GM12873 (cell line): ENCODE measurements at regions not wholly inside any gene's neighbourhood (a gene's known extent, or its start where the extent isn't known, plus 50 kb on each side); places are given as distances from the start of the nearest gene placed in this dataset.

Experiments
- CTCF ChIP-seq: IDR thresholded peaks from 2 replicates; pipeline ENCODE4 v1.5.1; 2012; ENCODE audit warnings: low read depth, mild to moderate bottlenecking, moderate library complexity, low read length, control low read depth; ENCODE audit not compliant: insufficient read depth; ENCODE audit errors: missing control alignments

- TF ChIP-seq CTCF, result no peak
Observed at GRCh38 chr21:18954441-18954844, 550.9 kb upstream of the TMPRSS15 start.

GRCh38 chr21:18959817-18960216 lies 556.2 kb upstream of the TMPRSS15 start:
- no peak for TF ChIP-seq CTCF

GRCh38 chr21:18960306-18960705 lies 556.7 kb upstream of the TMPRSS15 start:
- no peak for TF ChIP-seq CTCF

GRCh38 chr21:18970416-18970815 lies 566.8 kb upstream of the TMPRSS15 start:
- no peak for TF ChIP-seq CTCF

GRCh38 chr21:18970941-18971340 lies 567.4 kb upstream of the TMPRSS15 start:
- TF ChIP-seq CTCF, result no peak

GRCh38 chr21:18985584-18985983 lies 582.0 kb upstream of the TMPRSS15 start:
- no peak for TF ChIP-seq CTCF

GRCh38 chr21:18986197-18986596 lies 582.6 kb upstream of the TMPRSS15 start:
- no peak for TF ChIP-seq CTCF
